ENCODE measurements at regions not wholly inside any gene's neighbourhood (a gene's known extent, or its start where the extent isn't known, plus 50 kb on each side); places are given as distances from the start of the nearest gene placed in this dataset.

- ATAC-seq, result no peak
- DNase-seq, result no peak
- no peaks in the 10 kb centered on the region for H3K27me3 ChIP-seq (ENCODE audit: insufficient read depth in 3 of 3, low read length in 2 of 3)
- H3K27ac ChIP-seq, result no peak overlapping the region
- no peak for TF ChIP-seq CTCF (IDR thresholded peaks at IDR 0.05)
- no peaks in the 10 kb centered on the region for H3K36me3 ChIP-seq (ENCODE audit: insufficient read depth in 1 of 2, low read depth in 1 of 2)
- no peak overlapping the region for H3K4me3 ChIP-seq
- H3K9me3 ChIP-seq, result no peaks in the 10 kb centered on the region
- WGBS, 3 donors, result 34 to 42% (median 36%) methylated on average over 3 of the region's 3 CpGs
- H3K4me1 ChIP-seq, result no peaks in the 10 kb centered on the region
- intact Hi-C loops (cut with DNase I), result no loop called here
Measured at GRCh38 chr9:12956261-12956660, 181.4 kb downstream of the LURAP1L start.

GRCh38 chr9:12956805-12957204 lies 182.0 kb downstream of the LURAP1L start:
- no peaks in the 10 kb centered on the region for H3K27me3 ChIP-seq (ENCODE audit: insufficient read depth in 3 of 3, low read length in 2 of 3)
- H3K27ac ChIP-seq, result no peak overlapping the region
- intact Hi-C loops (cut with DNase I), result no loop called here
- DNase-seq (no peak), ATAC-seq (no peak)
- 95 to 96% (median 96%) methylated on average over 4 of the region's 4 CpGs for WGBS, 3 donors
- no peaks in the 10 kb centered on the region for H3K9me3 ChIP-seq
- no peaks in the 10 kb centered on the region for H3K36me3 ChIP-seq (ENCODE audit: insufficient read depth in 1 of 2, low read depth in 1 of 2)
- no peak for TF ChIP-seq CTCF (IDR thresholded peaks at IDR 0.05)
- H3K4me3 ChIP-seq, result no peak overlapping the region
- no peaks in the 10 kb centered on the region for H3K4me1 ChIP-seq

- intact Hi-C loops (cut with DNase I), result no loop called here
- H3K27ac ChIP-seq, result no peak overlapping the region
- no peaks in the 10 kb centered on the region for H3K27me3 ChIP-seq (ENCODE audit: insufficient read depth in 3 of 3, low read length in 2 of 3)
- TF ChIP-seq CTCF (IDR thresholded peaks at IDR 0.05), result no peak
- ATAC-seq, result no peak
- no peak for DNase-seq
- H3K36me3 ChIP-seq (ENCODE audit: insufficient read depth in 1 of 2, low read depth in 1 of 2), result no peaks in the 10 kb centered on the region
- no peaks in the 10 kb centered on the region for H3K4me1 ChIP-seq
- WGBS, 3 donors, result 92 to 97% (median 96%) methylated on average over 3 of the region's 3 CpGs
- no peaks in the 10 kb centered on the region for H3K9me3 ChIP-seq
- no peak overlapping the region for H3K4me3 ChIP-seq
Measured at GRCh38 chr9:12958279-12958678, 183.5 kb downstream of the LURAP1L start.

GRCh38 chr9:12958708-12959107 lies 183.9 kb downstream of the LURAP1L start:
- H3K4me1 ChIP-seq, result no peaks in the 10 kb centered on the region
- H3K27ac ChIP-seq, result no peak overlapping the region
- WGBS, 3 donors, result 64 to 65% (median 65%) methylated on average over 3 of the region's 3 CpGs
- ATAC-seq (no peak), DNase-seq (no peak)
- no peaks in the 10 kb centered on the region for H3K9me3 ChIP-seq
- no peaks in the 10 kb centered on the region for H3K36me3 ChIP-seq (ENCODE audit: insufficient read depth in 1 of 2, low read depth in 1 of 2)
- TF ChIP-seq CTCF (IDR thresholded peaks at IDR 0.05), result no peak
- no peaks in the 10 kb centered on the region for H3K27me3 ChIP-seq (ENCODE audit: insufficient read depth in 3 of 3, low read length in 2 of 3)
- intact Hi-C loops (cut with DNase I), result no loop called here
- no peak overlapping the region for H3K4me3 ChIP-seq

GRCh38 chr9:12961276-12961809 lies 186.5 kb downstream of the LURAP1L start:
- no peak for ATAC-seq
- Histone ChIP-seq H3K9me3 (no peaks in the 10 kb centered on the region), H3K27me3 (ENCODE audit: insufficient read depth in 3 of 3, low read length in 2 of 3) (no peaks in the 10 kb centered on the region), H3K36me3 (ENCODE audit: insufficient read depth in 1 of 2, low read depth in 1 of 2) (no peaks in the 10 kb centered on the region), H3K4me3 (no peak overlapping the region), H3K4me1 (no peaks in the 10 kb centered on the region), H3K27ac (no peak overlapping the region)
- intact Hi-C loops (cut with DNase I), result no loop called here
- 46 to 52% (median 46%) methylated on average over 2 of the region's 2 CpGs for WGBS, 3 donors
- DNase-seq, result no peak
- TF ChIP-seq CTCF (IDR thresholded peaks at IDR 0.05), result no peak
